NK-92 treated with Interleukin-12 subunit alpha and Interleukin-12 subunit beta, amount 100 ng/mL, for 24 hours (cell line): ENCODE measurements at regions not wholly inside any gene's neighbourhood (a gene's known extent, or its start where the extent isn't known, plus 50 kb on each side); places are given as distances from the start of the nearest gene placed in this dataset.

Experiments used
- DNase-seq: peaks from one replicate; lab custom pipeline; 2025; lab: John Stamatoyannopoulos, UW

- no peak for DNase-seq
Measured at GRCh38 chr3:168653255-168653654, 557.5 kb upstream of the GOLIM4 start.

- DNase-seq = no peak
Measured at GRCh38 chr3:168648321-168648720, 552.6 kb upstream of the GOLIM4 start.

DNA sequence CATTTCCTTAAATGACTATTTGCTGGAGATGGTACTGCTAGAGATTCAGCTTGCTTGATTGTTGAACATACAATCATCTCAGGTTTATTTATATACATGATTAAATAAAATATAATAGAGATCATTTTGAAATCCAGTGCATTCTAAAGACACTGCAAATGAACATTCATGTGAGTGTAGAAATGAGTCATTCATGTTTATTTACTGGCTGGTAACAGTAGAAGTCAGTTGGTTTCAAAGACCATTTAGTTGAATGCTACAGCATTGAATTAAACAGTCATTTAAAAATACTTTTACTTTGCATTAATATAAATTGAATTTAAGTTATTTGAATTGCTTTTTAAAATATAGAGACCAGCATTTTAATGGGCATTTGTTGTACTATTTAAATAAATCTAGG, 551.9 kb upstream of the GOLIM4 start:
- no peak for DNase-seq

DNA sequence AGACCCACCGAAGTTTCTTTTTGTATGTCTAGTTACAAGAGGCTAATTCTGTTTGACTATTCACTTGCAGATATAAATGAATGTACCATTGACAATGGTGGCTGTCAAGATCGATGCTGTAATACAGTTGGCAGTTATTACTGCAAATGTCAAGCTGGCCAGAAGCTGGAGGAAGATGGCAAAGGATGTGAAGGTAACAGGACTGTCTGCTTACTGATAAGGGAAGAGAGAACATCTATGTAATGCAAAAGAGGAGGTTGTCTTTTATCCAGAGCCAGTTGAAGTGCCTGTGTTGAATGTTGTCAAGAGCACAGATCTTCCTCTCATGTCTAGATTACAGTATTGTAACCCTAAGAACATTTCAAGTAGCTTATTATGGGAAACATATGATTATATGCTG, 549.5 kb upstream of the GOLIM4 start:
- no peak for DNase-seq

- no peak for DNase-seq
Measured at GRCh38 chr3:168628549-168628948, 532.8 kb upstream of the GOLIM4 start.

GRCh38 chr3:168625477-168625876, 529.8 kb upstream of the GOLIM4 start:
- no peak for DNase-seq

- no peak for DNase-seq
Measured at GRCh38 chr3:168624892-168625448, 529.2 kb upstream of the GOLIM4 start.

GRCh38 chr3:168624195-168624594, 528.5 kb upstream of the GOLIM4 start:
- DNase-seq = no peak

- no peak for DNase-seq
Measured at GRCh38 chr3:168622795-168623194, 527.1 kb upstream of the GOLIM4 start.

DNA sequence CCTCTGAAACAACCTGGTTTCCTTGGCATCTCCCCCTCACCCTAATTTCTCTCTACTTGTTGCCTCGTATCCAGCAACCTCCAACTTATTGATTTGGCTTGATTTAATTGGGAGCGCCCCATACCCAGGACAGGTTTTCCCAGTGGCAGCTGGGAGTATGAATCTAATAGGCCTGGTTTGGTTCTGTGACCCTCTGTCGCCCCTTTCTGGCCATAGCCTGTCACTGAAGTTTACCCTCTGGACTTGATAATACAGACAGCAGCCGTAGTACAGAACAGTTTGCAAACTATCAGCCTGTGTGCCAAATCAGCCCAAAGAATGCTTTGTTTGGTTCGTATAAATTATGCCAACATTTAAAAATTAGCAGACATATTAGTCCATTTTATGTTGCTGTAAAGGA, 525.1 kb upstream of the GOLIM4 start:
- DNase-seq = no peak

DNA sequence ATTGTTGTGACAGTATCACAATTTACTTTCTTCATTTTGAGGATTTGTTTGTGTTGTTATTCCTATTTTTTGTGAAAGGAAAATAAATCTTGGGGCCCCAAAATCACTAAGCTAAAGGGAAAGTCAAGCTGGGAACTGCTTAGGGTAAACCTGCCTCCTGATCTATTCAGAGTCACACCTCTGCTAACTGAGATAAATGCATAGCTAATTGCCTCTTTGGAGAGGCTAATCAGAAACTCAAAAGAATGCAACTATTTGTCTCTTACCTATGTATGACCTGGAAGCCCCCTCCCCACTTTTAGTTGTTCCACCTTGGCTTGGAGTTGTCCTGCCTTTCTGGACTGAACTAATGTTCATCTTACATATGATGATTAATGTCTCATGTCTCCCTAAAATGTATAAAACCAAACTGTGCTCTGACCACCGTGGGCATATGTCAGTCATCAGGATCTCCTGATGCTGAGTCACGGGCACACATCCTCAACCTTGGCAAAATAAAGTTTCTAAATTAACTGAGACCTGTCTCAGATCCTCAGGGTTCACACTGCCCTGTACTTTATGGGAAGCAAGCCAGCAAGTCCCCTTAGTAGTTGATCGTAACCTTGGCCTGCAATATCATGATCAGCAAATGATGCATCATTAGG, 523.2 kb upstream of the GOLIM4 start:
- DNase-seq = no peak

- DNase-seq = no peak
Measured at GRCh38 chr3:168617658-168618057, 521.9 kb upstream of the GOLIM4 start.

DNA sequence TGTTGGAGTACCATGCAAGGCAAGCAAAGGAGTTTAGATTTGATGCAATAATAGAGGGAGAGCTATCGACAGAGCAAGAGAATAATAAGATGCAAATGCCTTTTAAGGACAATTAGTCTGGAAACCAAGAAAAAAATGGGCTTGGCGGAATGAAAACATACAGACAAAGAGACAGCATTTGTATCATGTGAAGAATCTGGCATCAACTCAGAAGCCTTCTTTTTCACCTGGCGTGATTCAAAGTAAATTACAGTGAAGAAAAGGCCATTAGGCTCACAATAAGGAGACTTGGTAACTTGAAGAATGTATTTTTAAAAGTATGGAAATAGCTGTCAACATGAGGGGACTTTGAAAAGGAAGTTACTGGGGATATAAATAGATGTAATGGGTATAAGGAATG, 521.2 kb upstream of the GOLIM4 start:
- no peak for DNase-seq

GRCh38 chr3:168615493-168616020, 519.8 kb upstream of the GOLIM4 start:
- DNase-seq = no peak

DNA sequence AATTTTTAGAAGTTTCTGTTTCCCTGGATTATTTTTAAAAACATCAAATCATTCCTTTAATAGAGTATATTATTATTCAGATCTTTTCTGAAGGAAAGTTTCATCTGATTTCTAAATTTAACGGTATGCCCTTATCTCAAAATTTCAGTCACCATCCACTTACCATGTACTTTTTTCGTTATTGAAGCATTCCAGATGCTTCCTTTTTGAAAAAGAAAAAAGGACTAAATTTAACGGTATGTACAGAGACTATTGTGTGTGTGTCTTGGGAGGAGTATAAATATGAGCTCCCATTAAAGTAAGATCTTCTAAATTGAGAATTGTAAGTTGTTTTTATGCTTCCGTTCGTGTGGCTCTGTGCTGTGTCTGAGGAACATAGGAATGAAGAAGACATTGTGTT, 517.4 kb upstream of the GOLIM4 start:
- no peak for DNase-seq

GRCh38 chr3:168612671-168613070, 516.9 kb upstream of the GOLIM4 start:
- DNase-seq = no peak

DNA sequence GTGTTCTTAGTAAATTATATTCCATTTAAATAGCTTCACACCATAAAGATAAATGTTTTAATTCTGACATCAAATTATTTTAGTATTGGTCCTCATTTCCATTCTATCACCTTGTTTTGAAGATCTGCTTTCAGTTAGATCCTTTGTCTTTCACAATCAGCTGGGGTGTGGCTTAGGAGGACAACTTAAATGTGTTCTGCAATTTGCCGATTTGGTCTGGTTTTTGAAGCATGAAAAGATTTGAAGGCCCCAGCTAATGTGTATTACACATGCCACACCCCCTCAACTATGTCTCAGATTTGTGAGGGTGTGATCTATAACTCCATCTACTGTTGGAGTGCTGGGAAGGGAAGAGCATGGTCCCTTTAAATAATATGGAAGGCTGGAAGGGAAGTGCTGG, 516.1 kb upstream of the GOLIM4 start:
- no peak for DNase-seq

- no peak for DNase-seq
Measured at GRCh38 chr3:168608926-168609325, 513.2 kb upstream of the GOLIM4 start.

DNA sequence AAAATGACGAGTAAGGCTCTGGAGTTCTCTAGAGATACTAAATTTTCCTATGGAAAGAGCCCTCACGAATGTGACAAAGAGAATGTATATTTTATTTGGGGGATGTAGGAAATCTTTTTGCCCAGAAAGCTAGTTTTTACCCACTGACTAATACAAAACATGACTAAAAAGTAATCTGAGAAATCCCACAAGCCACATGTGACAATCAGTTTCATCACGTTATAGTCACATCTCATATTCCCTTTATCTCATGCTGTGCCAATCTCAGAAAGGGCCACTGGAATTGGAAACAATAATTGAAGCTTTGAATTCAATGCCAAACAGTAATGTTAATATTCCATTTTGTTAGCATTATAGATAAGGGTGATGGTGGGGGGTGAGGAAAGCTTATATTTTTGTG, 509.0 kb upstream of the GOLIM4 start:
- no peak for DNase-seq

GRCh38 chr3:168598250-168598649, 502.5 kb upstream of the GOLIM4 start:
- no peak for DNase-seq

DNA sequence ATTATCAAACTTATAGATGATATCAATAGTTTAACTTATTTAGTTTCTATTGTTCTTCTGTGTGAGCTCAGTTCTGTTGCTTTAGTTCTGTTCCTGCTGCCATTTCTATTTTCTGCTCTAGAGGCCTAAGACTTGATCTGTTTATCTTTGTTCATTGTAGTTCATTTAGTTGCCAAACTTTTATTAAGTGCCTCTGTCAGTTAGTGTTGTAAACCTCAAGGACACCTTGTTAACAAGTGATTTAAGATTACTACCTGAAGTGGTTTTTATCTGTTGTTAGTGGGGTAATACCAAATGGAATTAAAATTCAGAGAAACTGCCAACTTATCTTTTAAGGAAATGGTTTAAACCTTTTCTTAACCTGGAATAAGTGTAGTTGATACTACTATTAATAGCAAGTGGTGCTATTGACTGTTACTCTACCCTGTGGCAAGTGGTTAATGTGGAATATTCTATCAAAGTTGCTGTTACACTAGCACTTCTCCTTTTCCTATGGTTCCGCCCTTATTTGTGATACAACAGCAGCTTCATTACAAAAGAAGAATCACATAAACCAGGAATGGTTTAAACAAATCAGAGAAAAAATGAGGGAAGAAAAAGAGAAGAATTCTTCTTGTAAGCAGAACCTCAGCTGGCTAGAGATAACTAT, 500.6 kb upstream of the GOLIM4 start:
- DNase-seq = no peak

DNA sequence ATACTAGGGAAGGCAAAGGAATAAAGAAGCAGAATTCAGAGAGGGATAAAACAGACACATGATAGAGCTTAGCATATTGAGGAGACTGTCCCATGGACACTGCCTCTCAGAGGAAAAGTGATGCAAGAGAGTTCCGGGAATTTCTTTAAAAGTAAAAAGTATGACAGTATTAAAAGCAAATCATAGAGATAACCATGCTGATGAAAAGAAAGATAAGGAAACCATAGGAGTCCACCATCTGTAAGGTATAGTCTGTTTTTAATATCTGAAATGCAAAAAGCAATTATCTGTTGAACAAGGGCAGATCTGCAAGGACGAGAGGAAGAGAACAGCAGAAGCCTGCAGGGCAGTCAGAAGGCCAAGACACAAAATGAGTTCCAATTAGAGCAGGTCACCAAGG, 495.9 kb upstream of the GOLIM4 start:
- DNase-seq = no peak

- no peak for DNase-seq
Measured at GRCh38 chr3:168589376-168589775, 493.7 kb upstream of the GOLIM4 start.

DNA sequence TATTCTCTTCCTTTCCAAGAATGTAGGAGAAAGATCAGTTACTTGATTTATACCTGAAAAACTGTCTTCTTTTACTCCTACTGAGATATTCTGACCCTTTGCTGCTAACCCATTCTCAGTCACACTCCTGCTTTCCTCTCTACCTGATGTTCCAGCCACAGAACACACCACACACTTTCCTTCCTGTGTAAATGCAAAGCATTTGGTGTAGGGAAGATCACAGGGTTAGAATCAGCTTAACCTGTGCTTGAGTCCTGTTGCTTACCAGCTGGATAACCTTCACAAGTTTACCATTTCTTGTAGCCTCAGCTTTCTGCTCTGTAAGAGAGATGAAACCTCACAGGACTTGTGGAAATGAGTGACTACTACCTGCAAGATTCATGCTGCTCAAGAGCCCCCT, 489.8 kb upstream of the GOLIM4 start:
- DNase-seq = no peak
